UCSD-AML1 (cell line): ENCODE measurements at regions not wholly inside any gene's neighbourhood (a gene's known extent, or its start where the extent isn't known, plus 50 kb on each side); places are given as distances from the start of the nearest gene placed in this dataset.

Source experiments
- DNase-seq: peaks from one replicate; lab custom pipeline; 2025; ENCODE audit not compliant: unreplicated experiment; lab: John Stamatoyannopoulos, UW

DNA sequence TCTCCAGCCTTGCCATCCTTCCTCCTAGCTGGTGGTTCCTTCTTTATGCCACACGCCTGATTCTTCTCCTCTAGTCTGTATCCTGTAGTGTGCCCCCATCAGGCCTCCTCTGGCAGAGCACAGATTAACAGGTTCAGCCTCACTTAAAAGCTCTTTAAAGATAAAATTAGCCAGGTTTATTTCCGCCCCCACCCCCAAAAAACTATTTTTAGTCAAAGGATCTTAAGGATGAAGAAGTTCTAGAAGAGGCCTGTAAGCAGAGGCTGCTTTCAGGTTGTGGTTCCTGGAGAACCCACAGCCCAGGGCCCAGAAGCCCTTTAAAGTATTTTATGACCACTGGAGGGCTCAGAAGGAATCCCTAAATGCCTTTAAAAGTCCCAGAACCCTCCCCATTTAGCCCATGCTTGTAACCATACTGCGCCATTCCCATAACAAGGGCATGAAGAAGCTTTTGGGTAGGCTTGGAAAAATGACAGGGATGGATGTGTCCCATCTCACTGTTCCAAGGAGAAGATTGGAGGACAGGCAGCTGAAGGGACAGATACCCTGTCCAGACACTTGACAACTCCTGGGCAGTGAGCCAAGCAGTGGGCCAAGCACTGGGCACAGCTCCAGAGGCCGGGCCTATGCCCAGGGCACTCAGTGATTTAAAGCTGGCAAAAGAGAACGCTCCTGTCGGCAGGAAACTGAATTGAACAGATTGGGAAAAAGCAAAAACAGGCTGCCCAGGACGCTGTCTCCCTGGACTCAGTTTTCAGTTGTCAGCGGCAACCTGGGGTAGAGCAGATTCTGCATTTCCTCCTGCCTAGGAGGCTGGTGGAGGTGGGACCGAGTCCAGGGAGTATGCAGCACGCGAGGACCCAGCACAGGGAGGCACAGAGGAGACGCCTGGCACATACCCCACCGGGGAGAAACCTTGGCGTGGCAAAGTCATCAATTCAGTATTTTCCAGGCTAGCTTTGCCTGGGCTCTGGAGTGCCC is 106.3 kb upstream of the SSBP2 start:
- DNase-seq: peak; percentile 27

DNA sequence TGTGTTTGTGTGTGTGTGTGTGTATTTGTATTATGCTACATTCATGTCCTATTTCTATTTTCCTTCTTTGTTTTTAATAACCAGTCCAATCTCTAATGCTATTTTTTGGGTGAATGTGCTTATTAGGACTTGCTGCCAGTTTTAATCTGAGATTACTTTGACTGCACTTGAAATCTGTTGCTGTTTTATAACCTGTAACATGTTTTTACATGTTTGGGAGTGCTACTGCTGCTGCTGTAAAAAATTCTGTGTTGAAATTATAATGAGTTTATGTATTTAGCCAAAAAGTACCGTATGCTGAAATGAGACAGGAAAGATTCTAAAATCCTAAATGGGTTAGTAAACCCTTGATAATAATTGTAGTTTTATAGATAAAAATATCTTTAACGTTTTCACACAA is 104.7 kb upstream of the SSBP2 start:
- DNase-seq: no peak

DNA sequence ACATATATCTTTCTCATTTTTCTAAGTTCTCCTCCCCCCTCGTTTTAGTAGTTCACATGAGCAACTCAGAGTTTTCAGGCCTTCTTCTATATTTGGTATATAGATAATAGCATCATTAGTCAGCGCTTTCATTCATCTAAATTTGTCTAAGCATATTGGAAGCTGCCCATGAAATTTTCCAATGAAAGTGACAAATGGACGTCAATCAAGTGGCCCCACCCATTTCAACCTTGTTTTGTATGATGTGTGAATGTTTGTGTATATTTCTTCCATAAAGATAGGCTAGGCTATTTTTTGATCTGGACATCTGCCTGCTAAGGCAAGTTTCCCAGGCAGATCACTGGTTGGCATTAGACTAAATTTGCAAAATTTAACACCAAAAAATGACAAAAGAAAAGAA is 104.0 kb upstream of the SSBP2 start:
- DNase-seq: no peak

DNA sequence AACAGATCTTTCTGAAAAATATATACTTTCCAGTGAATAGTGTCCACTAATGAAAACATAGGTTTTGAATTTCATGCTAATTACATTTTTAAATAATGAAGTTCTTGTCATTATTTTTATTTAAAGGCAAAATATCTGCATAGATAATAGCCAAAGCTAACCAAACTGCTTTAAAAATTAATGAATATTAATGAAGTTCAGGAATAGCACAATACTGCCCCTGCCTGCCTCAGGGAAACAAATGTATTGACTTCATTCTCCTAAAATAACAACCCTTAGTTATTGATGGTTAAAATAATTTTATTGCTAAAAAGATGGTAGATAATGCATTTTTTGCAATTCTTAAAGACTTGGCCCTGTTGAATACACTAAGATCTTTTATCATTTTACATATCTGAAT is 103.6 kb upstream of the SSBP2 start:
- no peak for DNase-seq

DNA sequence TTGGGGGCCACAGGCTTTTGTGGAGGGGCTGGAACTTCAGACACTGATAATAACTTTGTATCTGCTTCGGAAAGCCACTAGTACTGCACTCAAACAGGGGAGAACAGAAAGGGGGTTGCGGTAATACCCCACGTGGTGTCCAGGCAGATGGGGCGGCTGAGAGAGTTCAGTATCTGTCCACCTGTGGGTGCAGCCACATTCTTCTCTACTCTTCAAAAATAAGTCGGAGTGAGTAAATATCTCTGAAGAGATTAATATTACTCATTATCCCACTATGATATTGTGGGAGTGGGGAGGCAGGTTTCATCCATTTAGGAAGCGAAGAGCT is 102.1 kb upstream of the SSBP2 start:
- no peak for DNase-seq

DNA sequence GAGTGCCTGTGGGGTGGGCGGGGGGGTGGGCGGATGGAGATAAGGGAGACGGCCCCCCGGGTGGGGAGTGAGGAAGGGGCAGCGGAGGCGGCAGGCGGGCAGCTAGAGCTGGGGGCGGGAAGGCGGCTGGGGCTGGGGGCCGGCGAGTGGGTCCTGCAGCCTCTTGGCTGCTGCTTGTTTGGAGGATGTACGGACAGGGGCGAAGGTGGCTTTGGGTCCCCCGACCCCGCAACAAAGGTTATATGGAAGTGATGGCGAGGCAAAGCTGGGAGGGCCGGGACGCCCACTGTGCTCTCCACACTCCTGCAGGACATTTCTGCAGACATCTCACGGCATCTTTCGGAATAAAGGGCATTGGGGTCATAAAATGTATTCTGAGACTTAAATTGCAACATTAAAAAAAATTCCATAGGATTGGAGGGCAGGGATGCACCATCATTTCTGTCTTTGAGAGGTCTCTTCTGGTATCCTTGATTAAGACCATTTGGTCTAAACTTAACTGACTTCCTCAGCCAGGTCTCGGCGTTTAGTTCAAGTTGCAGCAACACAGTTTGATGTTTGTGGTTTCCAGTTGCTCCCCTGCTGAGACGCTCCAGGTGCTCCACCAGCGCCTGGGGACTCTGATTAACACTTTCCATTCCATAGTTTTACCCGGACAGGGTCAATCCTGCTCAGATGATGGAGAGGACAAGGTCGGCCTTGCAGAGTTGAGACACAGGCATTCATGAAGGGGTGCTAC is 101.6 kb upstream of the SSBP2 start:
- DNase-seq: peak; percentile 17

- DNase-seq: peak; percentile 95
Measured at GRCh38 chr5:81851481-81852178, 100.7 kb upstream of the SSBP2 start.

DNA sequence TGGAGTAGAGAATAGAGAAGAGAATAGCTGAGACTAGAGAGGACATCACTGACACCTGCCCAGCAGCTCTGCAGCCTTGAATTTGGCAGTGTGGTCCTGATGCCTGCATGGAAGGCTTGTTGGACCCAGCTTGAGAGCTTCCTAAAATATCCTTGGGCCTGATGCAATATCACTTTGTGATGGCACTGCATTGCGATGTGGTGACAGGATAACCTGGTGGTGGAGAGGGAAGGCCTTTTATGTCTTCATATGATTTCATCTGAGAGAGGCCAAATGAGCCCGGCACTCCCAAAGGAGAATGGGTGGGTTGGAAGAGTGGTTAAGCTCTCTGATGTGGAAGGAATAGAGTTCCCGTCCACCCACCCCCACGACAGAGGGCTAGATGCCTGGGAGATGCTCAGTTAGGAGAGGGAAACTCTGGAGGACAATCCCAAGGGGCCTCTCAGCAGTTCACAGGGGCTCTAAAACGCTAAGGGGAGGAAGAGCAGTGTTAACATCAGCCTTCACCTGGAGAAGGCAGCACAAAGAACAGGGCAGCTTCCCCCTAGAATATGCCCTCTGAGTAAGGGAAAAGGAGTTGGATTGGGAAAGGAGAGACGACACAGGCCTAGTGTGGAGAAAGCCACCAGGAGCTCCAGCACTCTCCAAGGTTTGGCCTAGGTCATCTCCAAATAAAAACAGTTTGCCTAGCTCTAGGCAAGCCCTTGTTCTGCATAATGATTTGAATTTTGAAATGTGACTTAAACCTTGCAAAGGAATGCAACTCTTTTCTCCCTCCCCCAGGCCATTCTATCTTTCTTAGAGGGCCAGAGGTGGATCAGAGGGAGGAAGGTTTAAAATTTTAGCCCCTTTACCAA is 99.8 kb upstream of the SSBP2 start:
- DNase-seq: no peak

- DNase-seq: peak; percentile 13
Measured at GRCh38 chr5:81849770-81850367, 99.0 kb upstream of the SSBP2 start.

DNA sequence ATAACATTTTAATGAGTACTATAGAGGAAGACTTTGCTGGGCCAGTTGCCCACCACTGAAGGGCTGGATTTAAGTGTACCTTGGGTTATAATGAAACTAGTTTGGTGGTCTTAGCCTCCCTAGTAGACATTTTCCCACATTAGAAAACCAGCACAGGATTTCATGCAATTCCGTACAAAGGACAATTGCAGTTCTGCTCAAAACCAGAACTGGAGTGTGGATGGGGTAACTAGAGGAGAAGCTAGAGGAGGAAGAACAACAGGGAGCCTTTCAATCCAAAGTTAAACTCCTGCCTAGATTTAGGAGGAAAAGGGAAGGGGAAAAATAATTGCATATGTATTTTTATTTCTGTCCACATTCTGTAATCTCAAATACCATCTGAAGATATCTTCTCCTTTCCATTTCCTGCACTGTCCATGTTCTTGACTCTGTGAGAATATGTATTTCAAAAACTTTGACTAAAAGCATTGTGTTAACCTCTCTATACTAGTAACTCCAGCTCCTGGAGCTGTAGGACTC is 97.5 kb upstream of the SSBP2 start:
- no peak for DNase-seq

DNA sequence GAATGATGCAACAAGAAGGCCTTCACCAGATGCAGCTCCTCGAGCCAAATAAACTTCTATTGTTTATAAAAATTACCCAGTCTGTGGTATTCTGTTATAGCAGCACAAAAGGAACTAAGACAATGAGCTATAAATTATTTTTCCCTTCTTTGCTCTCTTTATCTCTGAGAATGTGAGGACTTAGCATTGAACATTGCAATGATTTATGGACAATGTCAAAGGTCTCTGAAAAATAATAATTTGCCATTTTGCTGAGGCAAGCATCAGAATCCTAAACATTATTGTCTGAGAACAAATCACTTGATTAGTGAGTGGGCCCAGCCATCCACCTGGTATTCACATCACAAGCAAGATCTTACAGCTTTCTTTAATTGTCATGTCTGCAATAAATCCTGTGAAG is 95.4 kb upstream of the SSBP2 start:
- DNase-seq: no peak

GRCh38 chr5:81843845-81844244 is 92.9 kb upstream of the SSBP2 start:
- no peak for DNase-seq

DNA sequence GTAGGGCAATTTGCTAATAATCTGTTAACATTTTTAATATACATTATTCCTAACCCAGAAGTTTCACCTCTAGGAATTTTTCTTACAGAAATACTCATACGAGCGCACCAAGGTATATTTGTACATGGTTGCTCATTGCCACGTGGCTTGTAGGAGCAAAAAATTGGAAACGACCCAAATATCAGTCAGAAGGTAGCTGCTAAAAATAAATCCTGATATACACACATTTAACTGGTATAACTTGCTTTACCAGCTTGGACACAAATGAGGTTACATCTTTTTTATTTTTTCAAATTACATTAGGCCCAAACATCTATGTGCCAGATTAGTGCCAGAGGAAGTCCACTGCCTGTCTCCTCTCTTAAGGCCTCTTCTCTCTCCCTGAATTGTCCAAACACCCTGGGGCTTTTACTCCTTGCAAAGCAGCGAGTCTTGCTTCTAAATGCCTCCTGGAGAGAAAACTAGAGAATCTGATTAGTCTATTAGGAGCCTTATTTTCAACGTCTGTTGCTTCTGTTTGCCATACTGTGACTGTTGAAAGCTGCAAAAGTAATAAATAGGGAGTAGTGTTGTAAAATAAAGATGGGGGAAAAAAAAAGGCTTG is 92.0 kb upstream of the SSBP2 start:
- no peak for DNase-seq

DNA sequence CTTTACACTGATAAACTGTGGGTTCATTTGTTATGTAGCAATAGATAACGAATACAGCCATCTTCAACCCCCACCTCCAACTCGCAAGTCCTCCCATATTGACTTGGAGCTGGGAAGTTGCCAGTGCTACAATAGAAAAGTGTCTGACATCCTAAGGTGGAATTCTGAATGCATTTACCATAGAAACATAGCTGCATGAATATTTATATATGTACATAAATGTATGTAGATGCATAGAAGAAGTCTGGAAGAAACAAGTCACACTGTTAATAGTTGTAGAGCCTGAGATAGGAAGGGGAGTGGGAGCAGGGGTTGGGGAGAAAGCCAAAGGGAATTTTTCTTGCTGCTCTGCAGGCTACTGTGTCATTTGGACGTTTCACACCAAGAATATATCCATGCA is 88.1 kb upstream of the SSBP2 start:
- DNase-seq: no peak

DNA sequence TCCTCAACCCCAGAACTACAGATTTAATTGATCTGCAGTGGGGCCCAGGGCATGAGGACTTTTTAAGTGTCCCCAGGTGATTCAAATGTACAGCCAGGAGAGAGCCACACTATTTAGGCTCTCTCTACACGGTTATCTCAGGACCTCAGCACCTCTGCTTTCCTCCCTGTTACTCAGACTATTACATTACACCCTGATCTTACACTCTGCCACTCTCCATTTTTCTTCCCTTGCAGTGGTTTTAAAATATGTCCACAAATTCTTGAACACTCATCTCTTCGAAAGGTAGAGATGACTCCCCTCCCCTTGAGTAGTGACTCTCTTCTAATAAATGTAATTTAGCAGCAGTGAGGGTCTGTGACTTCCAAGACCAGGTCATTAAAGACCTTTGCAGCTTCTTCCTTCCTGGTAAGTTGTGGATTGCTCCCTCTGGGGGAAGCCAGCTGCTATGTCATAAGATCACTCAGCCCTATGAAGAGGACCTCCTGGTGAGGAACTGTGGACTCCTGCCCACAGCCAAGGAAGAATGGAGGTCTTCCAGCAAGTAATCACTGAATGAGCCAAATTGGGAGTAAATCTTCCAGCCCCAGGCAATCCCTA is 87.5 kb upstream of the SSBP2 start:
- peak; percentile 24 for DNase-seq

DNA sequence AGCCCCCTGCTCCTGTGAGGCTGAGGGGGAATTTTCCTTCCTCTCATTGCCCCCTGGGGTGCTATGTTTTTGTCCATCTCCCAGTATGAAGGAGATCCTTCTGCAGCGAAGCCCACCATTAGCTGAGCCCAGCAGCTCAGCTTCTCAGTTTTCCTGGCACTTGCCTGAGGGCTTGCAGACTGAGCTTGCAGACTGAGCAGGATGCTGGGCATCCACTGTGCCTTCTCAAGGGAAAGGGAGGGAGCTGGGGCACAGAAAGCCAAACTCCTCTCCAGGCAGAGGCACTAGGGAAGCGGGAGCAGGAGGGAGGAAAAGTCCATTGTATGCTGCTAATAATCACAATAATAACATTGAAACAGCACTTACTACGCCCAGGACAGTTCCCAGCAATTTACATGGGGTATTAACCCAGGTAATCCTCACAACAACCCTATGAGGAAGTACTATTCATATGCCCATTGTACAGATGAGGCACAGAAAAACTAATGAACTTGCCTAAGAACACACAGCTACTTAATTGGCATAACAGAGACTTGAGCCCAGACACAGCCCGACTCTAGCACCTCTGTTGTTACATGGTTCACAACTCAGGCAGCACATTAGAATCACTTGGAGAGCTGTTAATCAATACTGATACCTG is 86.9 kb upstream of the SSBP2 start:
- DNase-seq: no peak

GRCh38 chr5:81835814-81836367 is 85.0 kb upstream of the SSBP2 start:
- DNase-seq: no peak

DNA sequence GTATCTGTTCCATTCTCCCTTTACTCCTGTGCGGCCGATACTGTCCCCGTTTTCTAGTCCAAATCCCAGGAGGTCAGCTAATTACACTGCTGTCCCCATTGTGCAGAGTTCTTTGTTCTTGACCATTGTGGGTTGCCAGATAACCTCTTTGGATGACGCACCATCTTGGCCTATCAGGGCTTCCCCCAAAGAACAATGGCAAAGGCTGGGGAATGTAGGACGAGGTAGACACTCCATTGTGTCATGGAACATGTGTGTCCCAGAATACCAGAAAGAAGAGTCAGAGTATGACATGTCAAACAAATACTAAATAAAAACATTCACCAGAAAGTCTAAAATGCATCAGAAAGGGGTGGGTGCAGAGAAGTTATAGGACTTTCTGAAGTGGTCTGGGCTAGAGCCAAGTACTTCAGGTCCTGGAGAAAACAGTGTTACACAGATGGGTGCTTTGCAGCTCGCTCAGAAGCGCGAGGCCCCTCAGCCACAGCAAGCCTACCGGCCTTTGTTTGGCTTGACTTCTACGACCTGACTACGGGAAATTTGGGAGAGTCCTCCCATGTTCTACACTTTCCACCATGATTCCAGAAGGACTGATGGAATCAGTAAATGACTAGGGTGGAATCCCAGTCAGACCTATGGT is 83.2 kb upstream of the SSBP2 start:
- no peak for DNase-seq
